OCI-LY3 (cell line): ENCODE measurements at regions not wholly inside any gene's neighbourhood (a gene's known extent, or its start where the extent isn't known, plus 50 kb on each side); places are given as distances from the start of the nearest gene placed in this dataset.

ENCODE experiments used
- EZH2phosphoT487 ChIP-seq: fragments of 200-600 bp; shearing (Covaris generic); IDR thresholded peaks from 2 replicates; pipeline ENCODE4 v1.6.1; 2018; ENCODE audit warnings: antibody characterized with exemption, mixed run types, low read depth
- TF ChIP-seq, protein P1 (sequence below): fragments of 200-600, 300-600 bp; sonication (generic); IDR thresholded peaks from 2 replicates; pipeline ENCODE4 v1.5.1; 2014; ENCODE audit warnings: antibody characterized with exemption, low read length, low read depth

DNA sequence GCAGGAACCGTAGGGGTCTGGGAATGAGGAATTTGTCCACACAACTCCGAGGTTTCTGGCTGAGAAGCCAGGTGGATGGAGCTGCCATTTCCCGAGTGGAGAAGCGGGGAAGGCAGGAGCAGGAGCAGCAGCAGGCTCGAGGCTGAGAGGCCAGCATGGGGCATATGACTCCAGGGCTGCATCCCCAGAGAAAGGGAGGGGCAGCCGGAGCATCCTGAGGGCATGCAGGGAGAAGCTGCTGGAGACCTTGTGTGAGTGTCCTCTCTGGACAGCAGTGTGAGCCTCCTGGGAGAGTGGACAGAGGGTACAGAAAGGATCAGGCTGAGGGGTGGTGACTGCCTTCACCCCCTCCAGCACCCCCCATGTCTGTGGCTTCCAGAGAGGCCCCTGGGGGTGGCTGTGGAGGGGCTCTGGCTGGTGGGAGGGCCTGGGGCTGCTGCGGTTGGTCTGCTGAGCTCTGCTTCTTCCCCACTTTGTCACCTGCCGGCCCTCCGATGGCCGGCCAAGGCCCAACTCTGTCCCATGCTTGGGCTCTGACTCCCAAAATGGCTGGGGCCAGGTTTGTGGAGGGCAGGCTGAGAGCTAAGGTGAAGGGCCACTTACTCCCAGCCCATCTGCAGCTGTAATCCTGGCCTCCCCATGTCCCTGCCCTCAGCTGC, 633.1 kb downstream of the MATN1 start:
- TF ChIP-seq, protein P1, sequence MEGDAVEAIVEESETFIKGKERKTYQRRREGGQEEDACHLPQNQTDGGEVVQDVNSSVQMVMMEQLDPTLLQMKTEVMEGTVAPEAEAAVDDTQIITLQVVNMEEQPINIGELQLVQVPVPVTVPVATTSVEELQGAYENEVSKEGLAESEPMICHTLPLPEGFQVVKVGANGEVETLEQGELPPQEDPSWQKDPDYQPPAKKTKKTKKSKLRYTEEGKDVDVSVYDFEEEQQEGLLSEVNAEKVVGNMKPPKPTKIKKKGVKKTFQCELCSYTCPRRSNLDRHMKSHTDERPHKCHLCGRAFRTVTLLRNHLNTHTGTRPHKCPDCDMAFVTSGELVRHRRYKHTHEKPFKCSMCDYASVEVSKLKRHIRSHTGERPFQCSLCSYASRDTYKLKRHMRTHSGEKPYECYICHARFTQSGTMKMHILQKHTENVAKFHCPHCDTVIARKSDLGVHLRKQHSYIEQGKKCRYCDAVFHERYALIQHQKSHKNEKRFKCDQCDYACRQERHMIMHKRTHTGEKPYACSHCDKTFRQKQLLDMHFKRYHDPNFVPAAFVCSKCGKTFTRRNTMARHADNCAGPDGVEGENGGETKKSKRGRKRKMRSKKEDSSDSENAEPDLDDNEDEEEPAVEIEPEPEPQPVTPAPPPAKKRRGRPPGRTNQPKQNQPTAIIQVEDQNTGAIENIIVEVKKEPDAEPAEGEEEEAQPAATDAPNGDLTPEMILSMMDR = no peak
- no peak for TF ChIP-seq EZH2phosphoT487
